ENCODE measurements at regions not wholly inside any gene's neighbourhood (a gene's known extent, or its start where the extent isn't known, plus 50 kb on each side); places are given as distances from the start of the nearest gene placed in this dataset.

- TF ChIP-seq CTCF (IDR thresholded peaks at IDR 0.05) (no peak), POLR2A (IDR thresholded peaks at IDR 0.05) (no peak)
Observed at GRCh38 chr1:198848206-198848605, 209.4 kb downstream of the PTPRC start.
